ENCODE measurements at regions not wholly inside any gene's neighbourhood (a gene's known extent, or its start where the extent isn't known, plus 50 kb on each side); places are given as distances from the start of the nearest gene placed in this dataset.

DNA sequence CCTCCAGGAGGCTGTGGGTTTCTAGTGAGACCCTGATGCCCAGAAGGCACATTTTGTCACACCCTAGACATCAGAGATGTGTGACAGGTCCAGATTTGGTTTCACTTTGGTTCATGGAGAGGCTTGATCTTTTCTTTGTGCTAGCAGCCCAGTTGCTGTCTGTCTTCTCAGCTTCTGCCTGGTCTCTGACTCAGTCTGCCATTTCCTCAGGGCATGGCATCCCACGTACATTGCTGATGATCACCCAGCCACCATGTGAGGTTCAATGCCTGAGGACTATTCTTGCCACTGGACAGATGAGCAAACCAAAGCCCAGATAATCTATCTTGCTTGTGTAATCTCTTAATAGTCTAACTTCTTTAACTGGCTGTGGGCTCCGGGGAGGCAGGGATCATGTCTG lies 144.9 kb upstream of the MRPS22 start:
- no TSS peak for BruUV-seq (replicated peaks)
- Histone ChIP-seq H3K9me1 (ENCODE audit: control insufficient read depth, insufficient read depth, low read length) (no peaks in the 10 kb centered on the region), H2AFZ (ENCODE audit: low read depth, low read length) (no peak overlapping the region), H3K4me2 (ENCODE audit: insufficient read depth, low read length) (no peak overlapping the region), H3K36me3 (ENCODE audit: control insufficient read depth, insufficient read depth, low read length) (no peaks in the 10 kb centered on the region), H3K9ac (ENCODE audit: insufficient read depth in 1 of 2, low read depth in 2 of 2, low read length in 2 of 2) (no peak overlapping the region), H3K27ac (ENCODE audit: extremely low read depth, low read depth, low read length) (no peak overlapping the region), H3K27me3 (ENCODE audit: control insufficient read depth in 2 of 2, insufficient read depth in 2 of 2, low read length in 2 of 2) (no peaks in the 10 kb centered on the region), H3K4me3 (no peak overlapping the region), H3K79me2 (ENCODE audit: control insufficient read depth, insufficient read depth, low read length) (no peaks in the 10 kb centered on the region), H3K4me1 (replicated peaks in 1 of 2; ENCODE audit: control insufficient read depth in 2 of 2, insufficient read depth in 2 of 2, low read length in 2 of 2) (peaks cover 0 to 15% of the 10 kb centered on the region in 2 experiments; a peak in 3 of 5 replicates), H3K9me3 (replicated peaks; ENCODE audit: control insufficient read depth, insufficient read depth, low read depth, low read length) (no peaks in the 10 kb centered on the region; the same call in 1 of the 2 replicates), H4K20me1 (replicated peaks; ENCODE audit: control insufficient read depth, insufficient read depth, low read length) (no peaks in the 10 kb centered on the region)
- FAIRE-seq, result no peak
- in situ Hi-C loops (cut with MboI) (no loop called here), intact Hi-C loops (cut with micrococcal nuclease) (no loop called here)
- 22% methylated on average over 2 of the region's 2 CpGs for WGBS (ENCODE audit: insufficient coverage, low coverage, missing lambda C conversion rate)
- ChIA-PET POLR2A (interaction anchor here (1.4 kb wide), 1 partner anchor 17 kb away, joined by 4 read pairs; no protein-coding TSS in a partner anchor), CTCF (ENCODE audit: low intra/inter-chr PET ratio) (no interaction called here)
- ATAC-seq, result no peak
- DNase-seq (ENCODE audit: extremely low read depth in 1 of 4, low spot score in 3 of 4), result no peak
- TF ChIP-seq PBX2 (CRISPR knock-in tag; IDR thresholded peaks at IDR 0.05; ENCODE audit: low read depth) (no peak), PBX2 (tag; conservative IDR thresholded peaks at IDR 0.05; ENCODE audit: low read depth) (no peak), FOXP1 (CRISPR knock-in tag; IDR thresholded peaks at IDR 0.05) (no peak), ZBTB1 (CRISPR knock-in tag; IDR thresholded peaks at IDR 0.05; ENCODE audit: borderline replicate concordance, low read depth) (no peak), JUNB (CRISPR knock-in tag; conservative IDR thresholded peaks at IDR 0.05) (no peak), ZNF75A (CRISPR knock-in tag; IDR thresholded peaks at IDR 0.05) (no peak), ZNF57 (CRISPR knock-in tag; IDR thresholded peaks at IDR 0.05) (no peak), ZNF780A (CRISPR knock-in tag; IDR thresholded peaks at IDR 0.05) (no peak), MXD1 (CRISPR knock-in tag; IDR thresholded peaks at IDR 0.05; ENCODE audit: borderline replicate concordance, poor library complexity, severe bottlenecking) (no peak), IFI16 (CRISPR knock-in tag; IDR thresholded peaks at IDR 0.05) (no peak), ZNF165 (CRISPR knock-in tag; IDR thresholded peaks at IDR 0.05; ENCODE audit: borderline replicate concordance) (no peak), MCM5 (IDR thresholded peaks at IDR 0.05; ENCODE audit: low read depth) (no peak), SIRT6 (IDR thresholded peaks at IDR 0.05; ENCODE audit: low read depth, low read length) (no peak), RBM15 (IDR thresholded peaks at IDR 0.05; ENCODE audit: insufficient read depth, low read length) (no peak), KLF10 (CRISPR knock-in tag; IDR thresholded peaks at IDR 0.05) (no peak), ZFP1 (CRISPR knock-in tag; IDR thresholded peaks at IDR 0.05) (no peak), ZNF263 (CRISPR knock-in tag; IDR thresholded peaks at IDR 0.05; ENCODE audit: borderline replicate concordance) (no peak)
- TF ChIP-seq, protein P1, sequence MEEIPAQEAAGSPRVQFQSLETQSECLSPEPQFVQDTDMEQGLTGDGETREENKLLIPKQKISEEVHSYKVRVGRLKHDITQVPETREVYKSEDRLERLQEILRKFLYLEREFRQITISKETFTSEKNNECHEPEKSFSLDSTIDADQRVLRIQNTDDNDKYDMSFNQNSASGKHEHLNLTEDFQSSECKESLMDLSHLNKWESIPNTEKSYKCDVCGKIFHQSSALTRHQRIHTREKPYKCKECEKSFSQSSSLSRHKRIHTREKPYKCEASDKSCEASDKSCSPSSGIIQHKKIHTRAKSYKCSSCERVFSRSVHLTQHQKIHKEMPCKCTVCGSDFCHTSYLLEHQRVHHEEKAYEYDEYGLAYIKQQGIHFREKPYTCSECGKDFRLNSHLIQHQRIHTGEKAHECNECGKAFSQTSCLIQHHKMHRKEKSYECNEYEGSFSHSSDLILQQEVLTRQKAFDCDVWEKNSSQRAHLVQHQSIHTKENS (CRISPR knock-in tag; IDR thresholded peaks at IDR 0.05), result no peak
- TF ChIP-seq, protein P2, sequence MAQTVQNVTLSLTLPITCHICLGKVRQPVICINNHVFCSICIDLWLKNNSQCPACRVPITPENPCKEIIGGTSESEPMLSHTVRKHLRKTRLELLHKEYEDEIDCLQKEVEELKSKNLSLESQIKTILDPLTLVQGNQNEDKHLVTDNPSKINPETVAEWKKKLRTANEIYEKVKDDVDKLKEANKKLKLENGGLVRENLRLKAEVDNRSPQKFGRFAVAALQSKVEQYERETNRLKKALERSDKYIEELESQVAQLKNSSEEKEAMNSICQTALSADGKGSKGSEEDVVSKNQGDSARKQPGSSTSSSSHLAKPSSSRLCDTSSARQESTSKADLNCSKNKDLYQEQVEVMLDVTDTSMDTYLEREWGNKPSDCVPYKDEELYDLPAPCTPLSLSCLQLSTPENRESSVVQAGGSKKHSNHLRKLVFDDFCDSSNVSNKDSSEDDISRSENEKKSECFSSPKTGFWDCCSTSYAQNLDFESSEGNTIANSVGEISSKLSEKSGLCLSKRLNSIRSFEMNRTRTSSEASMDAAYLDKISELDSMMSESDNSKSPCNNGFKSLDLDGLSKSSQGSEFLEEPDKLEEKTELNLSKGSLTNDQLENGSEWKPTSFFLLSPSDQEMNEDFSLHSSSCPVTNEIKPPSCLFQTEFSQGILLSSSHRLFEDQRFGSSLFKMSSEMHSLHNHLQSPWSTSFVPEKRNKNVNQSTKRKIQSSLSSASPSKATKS (CRISPR knock-in tag; IDR thresholded peaks at IDR 0.05), result no peak
